Uterus (tissue), 2 donors: ENCODE measurements at regions not wholly inside any gene's neighbourhood (a gene's known extent, or its start where the extent isn't known, plus 50 kb on each side); places are given as distances from the start of the nearest gene placed in this dataset.

Experiments
- CTCF ChIP-seq, 4 experiments: fragments of 200-600 bp in 2 of 4; fragments of 450-650 bp in 2 of 4; sonication (generic) in 2 of 4; IDR thresholded peaks; one replicate each; pipeline ENCODE4 v1.5.1; 2016 to 2019; ENCODE audit warnings: antibody characterized with exemption in 4 of 4, mild to moderate bottlenecking in 2 of 4, moderate library complexity in 1 of 4
- POLR2A ChIP-seq, 2 donors: fragments of 450-650 bp; IDR thresholded peaks; one replicate each; pipeline ENCODE4 v1.6.1; 2016; ENCODE audit warnings: antibody characterized with exemption in 2 of 2, mild to moderate bottlenecking in 1 of 2, moderate library complexity in 1 of 2

- no peak for TF ChIP-seq CTCF (IDR thresholded peaks at IDR 0.05)
- TF ChIP-seq POLR2A (IDR thresholded peaks at IDR 0.05): no peak
Measured at GRCh38 chr6:21538186-21538798, 55.3 kb upstream of the SOX4 start.
